IMR-90 (cell line): ENCODE measurements at regions not wholly inside any gene's neighbourhood (a gene's known extent, or its start where the extent isn't known, plus 50 kb on each side); places are given as distances from the start of the nearest gene placed in this dataset.

ENCODE experiments used
- ATAC-seq: fragments of 200-7000 bp; cut with Tn5 transposase; 2 replicates; pipeline ENCODE4 v1.9.1; 2020; ENCODE audit warnings: low read depth, mild to moderate bottlenecking, moderate library complexity
- BruUV-seq: library from RNA; stranded (reverse); fragments of 400-500 nt; replicated peaks from 2 replicates; lab custom pipeline; 2021; lab: Mats Ljungman, UMichigan
- CTCF ChIA-PET: fragments of 300-600 bp; formaldehyde crosslinking; extraction: SDS; loops from one replicate; lab custom pipeline; 2021; ENCODE audit warnings: antibody characterized with exemption; lab: Yijun Ruan, JAX
- POLR2A ChIA-PET: fragments of 300-600 bp; sonication (Branson Sonifier 250); formaldehyde crosslinking; loops from one replicate; lab custom pipeline; 2022; ENCODE audit warnings: antibody characterized with exemption; ENCODE audit not compliant: unreplicated experiment; lab: Charles Lee
- DNase-seq: peaks from one replicate; pipeline ENCODE4 v3.0.0; 2013
- H2AFZ ChIP-seq: replicated peaks from 2 replicates; pipeline ENCODE3; 2013; ENCODE audit warnings: low read length, mild to moderate bottlenecking; ENCODE audit not compliant: poor library complexity
- H2AK5ac ChIP-seq: 2 replicates; pipeline ENCODE4 v1.6.1; 2013; ENCODE audit warnings: low read depth, low read length, inconsistent platforms
- H2AK9ac ChIP-seq: replicated peaks from 2 replicates; pipeline ENCODE3; 2013; ENCODE audit warnings: mild to moderate bottlenecking, low read depth, low read length, moderate library complexity; ENCODE audit not compliant: poor library complexity
- H2BK120ac ChIP-seq: 2 replicates; pipeline ENCODE4 v1.6.1; 2013; ENCODE audit warnings: low read depth, low read length, inconsistent platforms
- H2BK15ac ChIP-seq: 3 replicates; pipeline ENCODE4 v1.6.1; 2013; ENCODE audit warnings: low read depth, low read length, inconsistent platforms
- H2BK20ac ChIP-seq: 2 replicates; pipeline ENCODE4 v1.6.1; 2013; ENCODE audit warnings: low read depth, mild to moderate bottlenecking, inconsistent platforms, low read length, moderate library complexity
- H2BK5ac ChIP-seq: 2 replicates; pipeline ENCODE4 v1.6.1; 2013; ENCODE audit warnings: mild to moderate bottlenecking, low read depth, low read length, inconsistent platforms; ENCODE audit not compliant: poor library complexity, severe bottlenecking
- H3K14ac ChIP-seq: replicated peaks from 2 replicates; pipeline ENCODE4 v1.6.1; 2013; ENCODE audit warnings: low read depth, low read length, inconsistent platforms
- H3K18ac ChIP-seq: 2 replicates; pipeline ENCODE4 v1.6.1; 2013; ENCODE audit warnings: low read depth, low read length, control low read depth
- H3K23ac ChIP-seq: 2 replicates; pipeline ENCODE4 v1.6.1; 2013; ENCODE audit warnings: low read depth, low read length, inconsistent platforms
- H3K27ac ChIP-seq: 2 replicates; pipeline ENCODE4 v1.5.1; 2013; ENCODE audit warnings: mild to moderate bottlenecking, control low read depth, low read length; ENCODE audit not compliant: insufficient read depth
- H3K27me3 ChIP-seq: 2 replicates; pipeline ENCODE4 v1.6.1; 2013; ENCODE audit warnings: low read length; ENCODE audit not compliant: control insufficient read depth, insufficient read depth
- H3K36me3 ChIP-seq: 2 replicates; pipeline ENCODE4 v1.6.1; 2013; ENCODE audit warnings: low read length, mixed read lengths; ENCODE audit not compliant: control insufficient read depth, insufficient read depth
- H3K4ac ChIP-seq: 2 replicates; pipeline ENCODE4 v1.6.1; 2013; ENCODE audit warnings: low read depth, low read length, inconsistent platforms
- H3K4me1 ChIP-seq: 2 replicates; pipeline ENCODE4 v1.6.1; 2013; ENCODE audit warnings: low read length, mixed read lengths; ENCODE audit not compliant: control insufficient read depth, insufficient read depth
- H3K4me2 ChIP-seq: 2 replicates; pipeline ENCODE4 v1.6.1; 2013; ENCODE audit warnings: low read depth, mild to moderate bottlenecking, control low read depth, low read length, moderate library complexity
- H3K4me3 ChIP-seq: 2 replicates; pipeline ENCODE4 v1.5.1; 2013; ENCODE audit warnings: low read depth, mild to moderate bottlenecking, control low read depth, low read length, moderate library complexity; ENCODE audit not compliant: insufficient read depth
- H3K56ac ChIP-seq: 2 replicates; pipeline ENCODE4 v1.6.1; 2013; ENCODE audit warnings: low read length, inconsistent platforms; ENCODE audit not compliant: insufficient read depth; ENCODE audit errors: extremely low read depth
- H3K79me1 ChIP-seq, 2 experiments: 2 replicates each; pipeline ENCODE4 v1.6.1; 2013; ENCODE audit warnings: low read length in 2 of 2, inconsistent platforms in 1 of 2, low read depth in 1 of 2
- H3K9ac ChIP-seq: 2 replicates; pipeline ENCODE4 v1.6.1; 2013; ENCODE audit warnings: low read depth, low read length, control low read depth
- H3K9me1 ChIP-seq: 2 replicates; pipeline ENCODE4 v1.6.1; 2013; ENCODE audit warnings: low read length, inconsistent platforms; ENCODE audit not compliant: insufficient read depth
- H3K9me3 ChIP-seq: 2 replicates; pipeline ENCODE4 v1.6.1; 2013; ENCODE audit warnings: low read length; ENCODE audit not compliant: control insufficient read depth, insufficient read depth
- H4K20me1 ChIP-seq: 2 replicates; pipeline ENCODE4 v1.6.1; 2013; ENCODE audit warnings: low read length, inconsistent platforms; ENCODE audit not compliant: insufficient read depth
- H4K5ac ChIP-seq: 2 replicates; pipeline ENCODE4 v1.6.1; 2013; ENCODE audit warnings: mild to moderate bottlenecking, low read depth, low read length, control low read depth
- H4K8ac ChIP-seq, 2 experiments: 2 replicates each; pipeline ENCODE4 v1.6.1; 2013; ENCODE audit warnings: low read depth in 2 of 2, low read length in 2 of 2, control low read depth in 1 of 2, inconsistent platforms in 1 of 2
- H4K91ac ChIP-seq: 2 replicates; pipeline ENCODE4 v1.6.1; 2013; ENCODE audit warnings: low read depth, low read length, inconsistent platforms; ENCODE audit not compliant: insufficient read depth
- CEBPB ChIP-seq: IDR thresholded peaks from 2 replicates; pipeline ENCODE4 v1.6.1; 2012; ENCODE audit warnings: low read depth, low read length, improper control_type of control experiment
- CHD1 ChIP-seq: IDR thresholded peaks from 2 replicates; pipeline ENCODE4 v1.6.1; 2012; ENCODE audit warnings: low read depth, low read length, improper control_type of control experiment
- MAZ ChIP-seq: IDR thresholded peaks from 2 replicates; pipeline ENCODE4 v1.6.1; 2012; ENCODE audit warnings: low read depth, mild to moderate bottlenecking, low read length, improper control_type of control experiment, moderate library complexity, borderline replicate concordance
- MXI1 ChIP-seq: IDR thresholded peaks from 2 replicates; pipeline ENCODE4 v1.6.1; 2012; ENCODE audit warnings: low read depth, mild to moderate bottlenecking, low read length, moderate library complexity, borderline replicate concordance
- NFE2L2 ChIP-seq: fragments of 150-350 bp; IDR thresholded peaks from 2 replicates; pipeline ENCODE4 v1.6.1; 2016; ENCODE audit warnings: low read depth, mild to moderate bottlenecking, low read length
- POLR2A ChIP-seq: IDR thresholded peaks from 2 replicates; pipeline ENCODE4 v1.6.1; 2012; ENCODE audit warnings: mild to moderate bottlenecking, low read depth, low read length
- RAD21 ChIP-seq: IDR thresholded peaks from 2 replicates; pipeline ENCODE4 v1.6.1; 2012; ENCODE audit warnings: low read length, improper control_type of control experiment
- RCOR1 ChIP-seq: IDR thresholded peaks from 2 replicates; pipeline ENCODE4 v1.6.1; 2012; ENCODE audit warnings: mild to moderate bottlenecking, low read length, improper control_type of control experiment; ENCODE audit not compliant: insufficient replicate concordance
- RFX5 ChIP-seq: IDR thresholded peaks from 2 replicates; pipeline ENCODE4 v1.8.0; 2012; ENCODE audit warnings: low read depth, mild to moderate bottlenecking, low read length, moderate library complexity
- WGBS, 2 experiments: methylation state at CpG; one replicate each; pipeline versions ENCODE4 v1.1.5 to v1.1.7; 2013; ENCODE audit warnings: missing lambda C conversion rate in 2 of 2; ENCODE audit not compliant: insufficient read length in 1 of 2; ENCODE audit errors: extremely low coverage in 2 of 2; 5-methylcytosine and 5-hydroxymethylcytosine counted together
- dilution Hi-C: fragments of 300-500 bp; cut with HindIII; formaldehyde crosslinking; loops from one replicate; pipeline ENCODE4 v1.14.3; 2018; ENCODE audit warnings: low sequenced_read_pairs; ENCODE audit not compliant: unreplicated experiment
- in situ Hi-C: fragments of 300-500 bp; cut with MboI; formaldehyde crosslinking; loops from 3 replicates; pipeline ENCODE4 v1.14.3; 2019; ENCODE audit warnings: low sequenced_read_pairs, inconsistent platforms, mixed read lengths
- intact Hi-C: fragments of 100-400 bp; cut with micrococcal nuclease; formaldehyde crosslinking; loops from 2 replicates; pipeline ENCODE4 v1.10.0; 2022

GRCh38 chr16:63913290-63913689 is 1208.6 kb downstream of the CDH11 start:
- H2BK120ac ChIP-seq: no peak overlapping the region
- H3K4me3 ChIP-seq: no peak overlapping the region
- H4K91ac ChIP-seq: no peak overlapping the region
- no peak overlapping the region for H3K9ac ChIP-seq
- H4K20me1 ChIP-seq: no peaks in the 10 kb centered on the region
- H3K14ac ChIP-seq: no peak overlapping the region
- H3K27me3 ChIP-seq: no peaks in the 10 kb centered on the region
- H3K9me3 ChIP-seq: no peaks in the 10 kb centered on the region; the same call in 1 of the 2 replicates
- H2AK9ac ChIP-seq: no peak overlapping the region
- H3K9me1 ChIP-seq: no peaks in the 10 kb centered on the region
- intact Hi-C loops: no loop called here
- H4K5ac ChIP-seq: no peak overlapping the region
- DNase-seq (no peak), ATAC-seq (no peak)
- H3K4me1 ChIP-seq: no peaks in the 10 kb centered on the region
- H3K36me3 ChIP-seq: no peaks in the 10 kb centered on the region
- H2AK5ac ChIP-seq: no peak overlapping the region
- H3K79me1 ChIP-seq: no peaks in the 10 kb centered on the region
- H2BK5ac ChIP-seq: no peak overlapping the region
- ChIA-PET CTCF (no interaction called here), POLR2A (no interaction called here)
- no peak overlapping the region for H3K18ac ChIP-seq
- in situ Hi-C loops: no loop called here
- H3K23ac ChIP-seq: no peak overlapping the region
- no peak overlapping the region for H2BK20ac ChIP-seq
- TF ChIP-seq RAD21: no peak
- no peak for TF ChIP-seq MXI1
- TF ChIP-seq RCOR1: no peak
- no peak for TF ChIP-seq MAZ
- TF ChIP-seq CEBPB: no peak
- TF ChIP-seq NFE2L2: no peak
- no peak for TF ChIP-seq RFX5
- TF ChIP-seq POLR2A: no peak
- no peak for TF ChIP-seq CHD1
- dilution Hi-C loops: no loop called here
- no peak overlapping the region for H4K8ac ChIP-seq
- H3K4me2 ChIP-seq: no peak overlapping the region
- no peak overlapping the region for H2BK15ac ChIP-seq
- no peak overlapping the region for H3K4ac ChIP-seq
- H3K56ac ChIP-seq: no peak overlapping the region
- WGBS, 2 experiments: no CpG with 5 or more reads among the region's 1 CpG
- BruUV-seq: no TSS peak
- no peak overlapping the region for H3K27ac ChIP-seq
- H2AFZ ChIP-seq: no peak overlapping the region
